GM19455 (cell line): ENCODE measurements at regions not wholly inside any gene's neighbourhood (a gene's known extent, or its start where the extent isn't known, plus 50 kb on each side); places are given as distances from the start of the nearest gene placed in this dataset.

Experiments
- ATAC-seq: cut with Tn5 transposase; IDR thresholded peaks from one replicate; pipeline ENCODE4 v1.9.1; 2021; ENCODE audit not compliant: unreplicated experiment

DNA sequence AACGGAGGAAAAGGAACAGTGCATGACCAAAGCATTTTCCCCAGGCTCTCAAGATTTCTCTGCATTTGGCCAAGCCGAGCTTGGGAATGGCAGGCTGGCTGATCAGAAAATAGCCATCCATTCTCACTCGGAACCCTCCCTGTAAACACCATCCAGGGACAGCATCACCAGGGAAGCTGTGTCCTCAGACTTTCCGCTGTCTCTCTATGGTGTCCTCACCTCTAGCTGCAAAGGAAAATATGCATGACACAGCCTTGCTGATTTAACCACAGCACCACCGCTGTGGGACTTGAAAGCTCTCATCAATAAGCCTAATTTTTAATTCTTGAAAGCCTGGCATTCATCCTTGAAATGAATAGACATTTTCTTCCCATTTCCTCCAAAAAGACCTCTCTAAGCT is 311.7 kb downstream of the EIPR1 start:
- no peak for ATAC-seq

- no peak for ATAC-seq
These were observed 314.9 kb downstream of the EIPR1 start for GRCh38 chr2:3062476-3063260.

GRCh38 chr2:3060049-3060448 is 317.6 kb downstream of the EIPR1 start:
- no peak for ATAC-seq

DNA sequence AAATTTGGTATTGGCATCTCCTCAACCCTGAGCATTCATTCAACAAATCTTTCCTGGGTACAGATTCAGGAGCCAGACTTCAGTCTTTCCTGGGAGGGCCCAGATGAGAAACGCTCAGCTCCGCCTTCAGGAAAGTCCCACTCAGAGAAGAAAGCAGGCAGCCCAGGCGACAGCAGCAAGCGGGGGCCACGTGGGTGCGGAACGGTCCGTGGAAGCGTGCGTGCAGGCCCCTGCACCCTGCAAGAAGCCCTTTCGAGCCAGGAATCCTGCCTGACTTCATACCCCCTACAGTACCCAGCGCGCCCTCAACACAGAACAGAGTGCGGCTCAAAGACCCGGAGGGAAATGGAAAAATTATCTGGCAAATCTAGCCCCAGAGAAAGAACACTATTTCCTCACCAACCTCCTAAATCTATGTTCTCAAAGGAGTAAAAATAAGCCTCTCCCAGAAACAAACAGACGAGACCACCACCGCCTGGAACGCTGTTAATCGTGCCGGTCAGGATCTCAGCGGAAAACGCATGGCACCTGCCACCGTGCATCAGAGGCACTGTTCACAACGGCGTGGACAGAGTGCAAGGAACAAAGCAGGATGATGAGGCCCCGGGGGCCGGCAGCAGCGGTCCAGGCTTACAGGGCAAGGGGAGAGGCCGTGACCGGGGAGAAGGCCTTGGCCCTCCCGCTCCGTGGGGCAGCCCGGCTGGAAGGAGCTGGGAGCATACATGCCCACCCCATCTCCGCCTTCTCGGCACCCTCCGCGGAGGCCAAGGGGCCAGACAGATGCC is 318.3 kb downstream of the EIPR1 start:
- no peak for ATAC-seq

- ATAC-seq: no peak
These were observed 323.6 kb downstream of the EIPR1 start for GRCh38 chr2:3054066-3054465.

- ATAC-seq: no peak
These were observed 326.4 kb downstream of the EIPR1 start for GRCh38 chr2:3051266-3051665.

GRCh38 chr2:3046170-3046865 is 331.3 kb downstream of the EIPR1 start:
- no peak for ATAC-seq

GRCh38 chr2:3045318-3045921 is 332.2 kb downstream of the EIPR1 start:
- ATAC-seq: no peak

DNA sequence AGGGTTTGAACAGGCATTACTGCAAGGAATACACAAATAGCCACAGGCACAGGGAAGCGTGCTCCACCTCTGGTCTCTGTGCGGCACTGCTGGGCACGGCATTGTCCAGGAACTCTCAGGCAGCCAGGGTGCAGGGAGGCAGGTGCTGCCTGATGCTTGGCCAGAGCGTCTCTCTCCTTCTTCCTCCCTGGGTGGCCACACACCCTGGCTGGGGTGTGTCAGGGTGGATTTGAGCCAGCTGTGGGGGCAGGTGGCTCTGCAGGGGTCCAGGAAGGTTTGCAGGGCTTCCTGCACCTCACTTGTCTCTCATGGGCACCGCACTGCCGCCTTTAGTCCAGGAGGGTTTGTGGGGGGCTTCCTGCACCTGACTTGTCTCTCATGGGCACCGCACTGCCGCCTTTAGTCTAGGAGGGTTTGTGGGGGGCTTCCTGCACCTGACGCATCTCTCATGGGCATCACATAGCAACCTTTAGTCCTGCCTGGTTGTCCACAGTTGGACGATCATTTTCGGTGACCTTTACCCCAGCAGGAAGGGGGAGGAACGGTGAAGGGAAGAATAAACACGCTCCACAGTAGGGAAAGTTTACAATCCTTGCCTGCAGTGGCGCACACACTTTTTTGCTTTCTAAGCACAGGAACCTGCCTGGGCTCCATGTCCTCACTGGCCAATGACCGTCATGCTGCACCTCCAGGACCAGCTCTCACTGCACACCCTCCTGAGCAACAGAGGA is 332.9 kb downstream of the EIPR1 start:
- no peak for ATAC-seq

DNA sequence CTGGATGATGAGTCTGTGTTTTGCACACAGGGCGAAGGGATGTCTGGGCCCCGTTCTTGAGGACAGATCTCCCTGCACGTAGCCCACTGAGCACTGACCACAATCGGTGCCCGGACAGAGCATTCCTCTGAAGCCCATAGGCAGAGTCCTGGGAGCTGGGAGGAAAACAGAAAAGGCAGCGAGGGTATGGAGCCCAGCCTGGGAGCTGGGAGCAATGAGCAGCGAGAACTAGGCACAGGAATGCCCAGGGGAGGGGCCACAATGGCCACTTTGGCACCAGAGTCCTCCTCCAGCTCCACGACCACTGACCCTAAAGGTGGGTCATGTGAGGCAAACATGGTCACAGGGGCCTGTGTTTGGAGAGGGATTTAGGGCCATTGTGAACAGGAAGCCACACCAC is 333.9 kb downstream of the EIPR1 start:
- no peak for ATAC-seq

- no peak for ATAC-seq
These were observed 334.7 kb downstream of the EIPR1 start for GRCh38 chr2:3042601-3043585.

- ATAC-seq: no peak
These were observed 335.6 kb downstream of the EIPR1 start for GRCh38 chr2:3041841-3042600.

GRCh38 chr2:3041246-3041645 is 336.4 kb downstream of the EIPR1 start:
- ATAC-seq: no peak

- ATAC-seq: no peak
These were observed 337.0 kb downstream of the EIPR1 start for GRCh38 chr2:3040496-3041140.

DNA sequence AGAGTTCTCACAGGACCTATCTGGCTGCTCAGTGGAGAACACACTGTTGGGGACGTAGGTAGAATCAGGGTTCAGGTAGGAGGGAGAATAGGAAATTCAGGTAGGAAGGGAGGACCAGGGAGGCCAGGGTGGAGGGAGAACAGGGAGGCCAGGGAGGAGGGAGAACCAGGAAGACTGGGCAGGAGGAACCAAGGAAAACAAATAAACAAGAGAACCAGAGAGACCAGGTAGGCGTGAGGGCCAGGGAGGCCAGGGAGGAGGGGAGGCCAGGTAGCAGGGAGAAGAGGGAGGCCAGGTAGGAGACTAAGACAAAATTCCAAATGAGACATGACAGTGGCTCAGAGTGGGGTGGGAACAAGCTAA is 337.6 kb downstream of the EIPR1 start:
- ATAC-seq: no peak

- no peak for ATAC-seq
These were observed 338.2 kb downstream of the EIPR1 start for GRCh38 chr2:3039188-3040065.

DNA sequence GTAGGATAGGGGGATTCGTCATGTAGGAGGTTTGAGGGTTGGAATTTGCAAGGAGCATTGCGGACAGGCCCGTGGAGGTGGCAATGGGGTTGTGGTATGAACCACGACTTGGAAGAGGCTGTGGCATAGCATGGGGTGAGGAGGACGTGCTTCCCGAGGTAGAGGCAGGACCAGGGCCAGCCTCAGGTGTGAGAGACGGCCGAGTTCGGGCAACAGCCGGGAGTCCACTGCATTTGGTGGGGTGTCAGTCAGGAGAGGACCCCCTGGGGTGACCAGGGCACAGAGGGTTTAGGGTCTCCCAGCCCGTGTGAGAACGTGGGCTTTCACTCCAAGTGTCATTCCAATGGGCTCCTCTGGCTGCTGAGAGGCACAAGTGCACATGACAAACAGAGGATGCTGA is 339.0 kb downstream of the EIPR1 start:
- no peak for ATAC-seq
